ENCODE measurements at regions not wholly inside any gene's neighbourhood (a gene's known extent, or its start where the extent isn't known, plus 50 kb on each side); places are given as distances from the start of the nearest gene placed in this dataset.
A peak's percentile ranks its signal among the peaks of the same experiment; 100 is the strongest.
"Not testable (repeated sequence)": the region's sequence is repeated elsewhere in the genome, so short reads cannot be mapped to it uniquely, and the experiment has no call there.

- no peaks in the 10 kb centered on the region for H3K9me3 ChIP-seq
- no peak for DNase-seq
- ATAC-seq = peak in 2 of 4 donors; percentile 55 to 57
- H3K27ac ChIP-seq = no peak overlapping the region
- intact Hi-C loops (cut with DNase I) = no loop called here
- whole genome bisulfite sequencing, 3 donors = 26 to 80% (median 36%) methylated on average over 1 of the region's 1 CpG
- no peaks in the 10 kb centered on the region for H3K36me3 ChIP-seq (ENCODE audit: insufficient read depth in 1 of 2, low read depth in 1 of 2)
- H3K27me3 ChIP-seq (ENCODE audit: insufficient read depth in 3 of 3, low read length in 2 of 3) = peaks cover 0 to 2% (median 0%) of the 10 kb centered on the region in 3 donors
- no peak overlapping the region for H3K4me3 ChIP-seq
- H3K4me1 ChIP-seq = no peaks in the 10 kb centered on the region
- TF ChIP-seq CTCF (IDR thresholded peaks at IDR 0.05) = no peak
These were observed 134.1 kb upstream of the MAMLD1 start for GRCh38 chrX:150229030-150229429.

- ATAC-seq (peak in 3 of 4 donors; percentile 20 to 37 (median 36)), DNase-seq (no peak)
- Histone ChIP-seq H3K27me3 (ENCODE audit: insufficient read depth in 3 of 3, low read length in 2 of 3) (no peaks in the 10 kb centered on the region), H3K27ac (no peak overlapping the region), H3K4me3 (no peak overlapping the region), H3K36me3 (ENCODE audit: insufficient read depth in 1 of 2, low read depth in 1 of 2) (no peaks in the 10 kb centered on the region), H3K4me1 (no peaks in the 10 kb centered on the region), H3K9me3 (no peaks in the 10 kb centered on the region)
- TF ChIP-seq CTCF (IDR thresholded peaks at IDR 0.05) = no peak
- 60 to 75% (median 71%) methylated on average over 1 of the region's 1 CpG for WGBS, 3 donors
- intact Hi-C loops (cut with DNase I) = no loop called here
These were observed 133.6 kb upstream of the MAMLD1 start for GRCh38 chrX:150229481-150229880.

GRCh38 chrX:150230952-150231351 lies 132.2 kb upstream of the MAMLD1 start:
- H3K4me1 ChIP-seq; H3K27me3 ChIP-seq (ENCODE audit: insufficient read depth in 3 of 3, low read length in 2 of 3); H3K36me3 ChIP-seq (ENCODE audit: insufficient read depth in 1 of 2, low read depth in 1 of 2); DNase-seq; ATAC-seq; intact Hi-C loops (cut with DNase I); H3K4me3 ChIP-seq; H3K9me3 ChIP-seq; H3K27ac ChIP-seq: not testable (repeated sequence)
- 66 to 100% (median 89%) methylated on average over 3 to 6 of the region's 6 CpGs for WGBS, 3 donors

- H3K4me3 ChIP-seq; H3K9me3 ChIP-seq; H3K27ac ChIP-seq; DNase-seq; H3K4me1 ChIP-seq; H3K36me3 ChIP-seq (ENCODE audit: insufficient read depth in 1 of 2, low read depth in 1 of 2); H3K27me3 ChIP-seq (ENCODE audit: insufficient read depth in 3 of 3, low read length in 2 of 3); intact Hi-C loops (cut with DNase I); ATAC-seq: not testable (repeated sequence)
- 87 to 93% (median 88%) methylated on average over 6 of the region's 6 CpGs for WGBS, 3 donors
These were observed 131.7 kb upstream of the MAMLD1 start for GRCh38 chrX:150231368-150231767.

- H3K4me1 ChIP-seq; H3K27ac ChIP-seq; H3K4me3 ChIP-seq; H3K36me3 ChIP-seq (ENCODE audit: insufficient read depth in 1 of 2, low read depth in 1 of 2); DNase-seq; H3K9me3 ChIP-seq; intact Hi-C loops (cut with DNase I); H3K27me3 ChIP-seq (ENCODE audit: insufficient read depth in 3 of 3, low read length in 2 of 3): not testable (repeated sequence)
- 55 to 84% (median 63%) methylated on average over 5 of the region's 5 CpGs for WGBS, 3 donors
- ATAC-seq = peak in 1 of 4 donors; percentile 55
These were observed 130.9 kb upstream of the MAMLD1 start for GRCh38 chrX:150232222-150232621.

GRCh38 chrX:150234126-150234525 lies 129.0 kb upstream of the MAMLD1 start:
- H3K27ac ChIP-seq = no peak overlapping the region
- WGBS, 3 donors = 68 to 88% (median 84%) methylated on average over 3 of the region's 3 CpGs
- no peak overlapping the region for H3K4me3 ChIP-seq
- no peaks in the 10 kb centered on the region for H3K27me3 ChIP-seq (ENCODE audit: insufficient read depth in 3 of 3, low read length in 2 of 3)
- TF ChIP-seq CTCF (IDR thresholded peaks at IDR 0.05) = no peak
- H3K9me3 ChIP-seq = no peaks in the 10 kb centered on the region
- H3K36me3 ChIP-seq (ENCODE audit: insufficient read depth in 1 of 2, low read depth in 1 of 2) = no peaks in the 10 kb centered on the region
- intact Hi-C loops (cut with DNase I) = no loop called here
- H3K4me1 ChIP-seq = no peaks in the 10 kb centered on the region
- DNase-seq (no peak), ATAC-seq (no peak)
